GM23248 (cell line): ENCODE measurements at regions not wholly inside any gene's neighbourhood (a gene's known extent, or its start where the extent isn't known, plus 50 kb on each side); places are given as distances from the start of the nearest gene placed in this dataset.

Experiments used
- DNase-seq: peaks from one replicate; pipeline ENCODE4 v3.0.0-alpha.2; 2015
- H2AFZ ChIP-seq: fragments of 200-600 bp; sonication (generic); 2 replicates; pipeline ENCODE4 v1.6.1; 2016; ENCODE audit warnings: antibody characterized with exemption
- H3F3A ChIP-seq: fragments of 200-600 bp; sonication (generic); 2 replicates; pipeline ENCODE4 v1.6.1; 2016; ENCODE audit warnings: mild to moderate bottlenecking, antibody characterized with exemption, mixed run types; ENCODE audit not compliant: insufficient read depth
- H3K27ac ChIP-seq: fragments of 200-600 bp; sonication (generic); 2 replicates; pipeline ENCODE4 v1.5.1; 2016; ENCODE audit warnings: mild to moderate bottlenecking
- H3K27me3 ChIP-seq: fragments of 200-600 bp; sonication (generic); replicated peaks from 2 replicates; pipeline ENCODE4 v1.6.1; 2016; ENCODE audit warnings: mild to moderate bottlenecking; ENCODE audit not compliant: insufficient read depth
- H3K36me3 ChIP-seq: fragments of 200-600 bp; sonication (generic); 2 replicates; pipeline ENCODE4 v1.6.1; 2016; ENCODE audit warnings: low read depth, mild to moderate bottlenecking
- H3K4me1 ChIP-seq: fragments of 200-600 bp; sonication (generic); 2 replicates; pipeline ENCODE4 v1.6.1; 2016; ENCODE audit warnings: mild to moderate bottlenecking; ENCODE audit not compliant: insufficient read depth
- H3K4me2 ChIP-seq: fragments of 200-600 bp; sonication (generic); one replicate; pipeline ENCODE4 v1.6.1; 2016; ENCODE audit warnings: mild to moderate bottlenecking; ENCODE audit not compliant: unreplicated experiment
- H3K4me3 ChIP-seq: fragments of 200-600 bp; sonication (generic); 2 replicates; pipeline ENCODE4 v1.5.1; 2016; ENCODE audit warnings: mild to moderate bottlenecking
- H3K79me2 ChIP-seq: fragments of 200-600 bp; sonication (generic); 2 replicates; pipeline ENCODE4 v1.6.1; 2016; ENCODE audit warnings: mild to moderate bottlenecking; ENCODE audit not compliant: insufficient read depth
- H3K9ac ChIP-seq: fragments of 200-600 bp; sonication (generic); 2 replicates; pipeline ENCODE4 v1.6.1; 2016; ENCODE audit warnings: mild to moderate bottlenecking
- H3K9me2 ChIP-seq: fragments of 200-600 bp; sonication (generic); 2 replicates; pipeline ENCODE4 v1.6.1; 2016; ENCODE audit warnings: mixed run types, mild to moderate bottlenecking, moderate library complexity; ENCODE audit not compliant: insufficient read depth
- H3K9me3 ChIP-seq: fragments of 200-600 bp; sonication (generic); one replicate; pipeline ENCODE4 v1.6.1; 2017; ENCODE audit warnings: low read depth
- H4K20me1 ChIP-seq: fragments of 200-600 bp; sonication (generic); 2 replicates; pipeline ENCODE4 v1.6.0; 2016; ENCODE audit not compliant: insufficient read depth
- EZH2 ChIP-seq: fragments of 200-600 bp; sonication (generic); IDR thresholded peaks from 2 replicates; pipeline ENCODE4 v1.6.1; 2018; ENCODE audit warnings: antibody characterized with exemption, mild to moderate bottlenecking; ENCODE audit not compliant: insufficient read depth, poor library complexity, severe bottlenecking
- EZH2phosphoT487 ChIP-seq: fragments of 200-600 bp; sonication (generic); IDR thresholded peaks from 2 replicates; pipeline ENCODE4 v1.6.1; 2018; ENCODE audit warnings: antibody characterized with exemption, moderate library complexity, mild to moderate bottlenecking, low read depth; ENCODE audit not compliant: insufficient read depth
- WGBS, 2 experiments: methylation state at CpG; one replicate each; pipeline ENCODE4 v1.1.6; 2015 to 2017; ENCODE audit warnings: low lambda C conversion rate in 2 of 2, low coverage in 1 of 2; ENCODE audit errors: missing lambda C conversion rate in 2 of 2; 5-methylcytosine and 5-hydroxymethylcytosine counted together
- in situ Hi-C: fragments of 300-500 bp; cut with MboI; formaldehyde crosslinking; loops from 2 replicates; pipeline ENCODE4 v1.15.0; 2020

DNA sequence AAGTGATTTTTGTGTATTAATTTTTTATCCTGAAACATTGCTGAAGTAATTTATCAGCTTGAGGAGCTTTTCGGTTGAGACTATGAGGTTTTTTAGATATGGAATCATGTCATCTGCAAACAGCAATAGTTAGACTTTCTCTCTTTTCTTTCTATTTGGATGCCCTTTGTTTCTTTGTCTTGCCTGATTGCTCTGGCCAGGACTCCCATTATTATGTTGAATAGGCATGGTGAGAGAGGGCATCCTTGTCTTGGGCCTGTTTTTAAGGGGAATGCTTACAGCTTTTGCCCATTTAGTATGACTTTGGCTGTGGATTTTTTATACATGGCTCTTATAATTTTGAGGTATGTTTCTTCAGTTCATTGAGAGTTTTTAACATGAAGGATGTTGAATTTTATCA is 207.6 kb upstream of the DEFB112 start:
- H3K79me2 ChIP-seq: no peaks in the 10 kb centered on the region
- no peaks in the 10 kb centered on the region for H3K4me1 ChIP-seq
- TF ChIP-seq EZH2phosphoT487: no peak
- TF ChIP-seq EZH2: no peak
- no peaks in the 10 kb centered on the region for H3K9me3 ChIP-seq
- no peaks in the 10 kb centered on the region for H4K20me1 ChIP-seq
- no peak overlapping the region for H3K27ac ChIP-seq
- no peaks in the 10 kb centered on the region for H3F3A ChIP-seq
- H2AFZ ChIP-seq: no peak overlapping the region
- H3K4me2 ChIP-seq: no peak overlapping the region
- no peak overlapping the region for H3K9ac ChIP-seq
- in situ Hi-C loops: no loop called here
- H3K36me3 ChIP-seq: no peaks in the 10 kb centered on the region
- no peaks in the 10 kb centered on the region for H3K27me3 ChIP-seq
- H3K9me2 ChIP-seq: no peaks in the 10 kb centered on the region
- 24 to 26% methylated on average over 1 of the region's 1 CpG for WGBS, 2 experiments
- no peak overlapping the region for H3K4me3 ChIP-seq
- DNase-seq: no peak

DNA sequence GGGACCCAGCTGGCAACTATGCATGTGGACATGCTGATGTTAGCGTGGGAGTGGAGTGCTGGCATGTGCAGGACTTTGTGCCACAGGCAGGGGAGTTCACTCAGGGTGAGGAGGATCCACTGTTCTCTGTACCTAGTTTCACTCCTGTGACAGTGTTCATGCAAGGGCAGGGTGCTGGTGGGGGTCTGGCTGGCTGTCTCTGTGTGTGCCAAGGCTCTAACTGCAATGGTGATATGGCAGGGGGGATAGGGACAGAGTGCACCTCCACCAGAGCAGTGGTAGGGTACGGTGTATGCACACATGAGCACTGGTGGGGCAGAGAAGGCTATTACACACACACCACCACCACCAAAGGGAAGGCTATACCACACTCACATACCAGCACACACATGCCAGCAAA is 210.2 kb upstream of the DEFB112 start:
- WGBS, 2 experiments: 3 to 12% methylated on average over 2 of the region's 2 CpGs
- Histone ChIP-seq H3K9me3 (no peaks in the 10 kb centered on the region), H4K20me1 (no peaks in the 10 kb centered on the region), H3K79me2 (no peaks in the 10 kb centered on the region), H2AFZ (no peak overlapping the region), H3K4me3 (no peak overlapping the region), H3K36me3 (no peaks in the 10 kb centered on the region), H3K4me1 (no peaks in the 10 kb centered on the region), H3K9me2 (no peaks in the 10 kb centered on the region), H3K4me2 (no peak overlapping the region), H3K27me3 (no peaks in the 10 kb centered on the region), H3F3A (no peaks in the 10 kb centered on the region), H3K9ac (no peak overlapping the region), H3K27ac (no peak overlapping the region)
- TF ChIP-seq EZH2phosphoT487 (no peak), EZH2 (no peak)
- no peak for DNase-seq
- in situ Hi-C loops: no loop called here

DNA sequence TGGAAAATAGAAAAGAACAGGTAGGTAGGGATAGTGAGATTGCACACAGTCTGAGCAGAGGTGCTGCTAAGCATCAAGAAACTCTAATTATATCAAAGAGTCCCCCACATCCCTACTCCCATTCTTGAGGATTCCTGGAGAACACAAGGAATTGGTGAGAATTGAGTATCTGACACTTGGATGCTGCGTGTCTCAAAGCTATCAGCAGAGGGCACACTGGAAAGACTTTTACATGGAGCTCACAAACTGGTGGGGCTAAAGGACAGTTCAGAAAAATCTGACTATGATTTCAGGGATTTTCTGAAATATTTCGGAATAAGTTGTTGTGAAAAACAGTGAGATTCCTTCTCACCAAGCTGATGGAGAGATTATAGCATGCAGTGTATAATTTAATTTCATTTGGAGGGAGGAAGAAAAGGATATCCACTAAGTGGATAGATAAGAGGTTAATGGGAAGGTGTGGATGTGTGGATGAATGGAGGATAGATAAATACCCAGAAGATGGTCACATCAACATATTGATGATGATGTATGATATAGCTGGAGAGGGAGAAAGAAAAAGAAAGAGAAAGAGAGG is 215.4 kb upstream of the DEFB112 start:
- peak; percentile 1 for DNase-seq
- TF ChIP-seq EZH2phosphoT487 (no peak), EZH2 (no peak)
- no peaks in the 10 kb centered on the region for H3K36me3 ChIP-seq
- no peaks in the 10 kb centered on the region for H3K27me3 ChIP-seq
- H3K9ac ChIP-seq: no peak overlapping the region
- in situ Hi-C loops: no loop called here
- H4K20me1 ChIP-seq: no peaks in the 10 kb centered on the region
- no peak overlapping the region for H3K27ac ChIP-seq
- H3K4me1 ChIP-seq: no peaks in the 10 kb centered on the region
- no peak overlapping the region for H3K4me3 ChIP-seq
- H3K9me3 ChIP-seq: no peaks in the 10 kb centered on the region
- 3 to 6% methylated on average over 2 of the region's 2 CpGs for WGBS, 2 experiments
- no peaks in the 10 kb centered on the region for H3K79me2 ChIP-seq
- H3K9me2 ChIP-seq: no peaks in the 10 kb centered on the region; the same call in 1 of the 2 replicates
- H3K4me2 ChIP-seq: no peak overlapping the region
- H2AFZ ChIP-seq: no peak overlapping the region
- H3F3A ChIP-seq: no peaks in the 10 kb centered on the region

DNA sequence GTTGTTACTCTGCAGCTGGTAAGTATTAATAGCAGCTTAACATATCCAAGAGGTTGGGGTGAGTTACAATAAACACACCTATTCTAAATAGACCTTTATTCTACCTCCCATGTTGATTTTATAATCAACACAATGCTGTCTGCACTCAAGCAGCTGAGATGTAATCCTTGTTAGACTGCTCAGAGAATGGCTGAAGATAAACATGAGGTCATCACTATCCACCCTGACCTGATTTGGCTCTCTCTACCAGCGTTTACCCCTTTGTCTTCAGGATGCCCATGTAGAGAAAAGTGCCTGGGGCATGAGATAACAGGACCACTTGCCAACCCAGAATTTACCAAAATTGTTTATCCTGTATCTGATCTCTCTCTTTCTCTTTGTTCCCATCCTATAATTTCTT is 220.7 kb upstream of the DEFB112 start:
- Histone ChIP-seq H3K9ac (no peak overlapping the region), H3F3A (no peaks in the 10 kb centered on the region), H3K4me1 (no peaks in the 10 kb centered on the region), H3K4me3 (no peak overlapping the region), H3K4me2 (no peak overlapping the region), H3K36me3 (no peaks in the 10 kb centered on the region), H3K79me2 (no peaks in the 10 kb centered on the region), H3K27ac (no peak overlapping the region), H2AFZ (no peak overlapping the region), H3K9me2 (no peaks in the 10 kb centered on the region; the same call in 1 of the 2 replicates), H3K27me3 (no peaks in the 10 kb centered on the region), H4K20me1 (no peaks in the 10 kb centered on the region), H3K9me3 (no peaks in the 10 kb centered on the region)
- 4 to 6% methylated on average over 1 of the region's 1 CpG for WGBS, 2 experiments
- in situ Hi-C loops: no loop called here
- DNase-seq: no peak
- TF ChIP-seq EZH2phosphoT487: no peak
- TF ChIP-seq EZH2: no peak

DNA sequence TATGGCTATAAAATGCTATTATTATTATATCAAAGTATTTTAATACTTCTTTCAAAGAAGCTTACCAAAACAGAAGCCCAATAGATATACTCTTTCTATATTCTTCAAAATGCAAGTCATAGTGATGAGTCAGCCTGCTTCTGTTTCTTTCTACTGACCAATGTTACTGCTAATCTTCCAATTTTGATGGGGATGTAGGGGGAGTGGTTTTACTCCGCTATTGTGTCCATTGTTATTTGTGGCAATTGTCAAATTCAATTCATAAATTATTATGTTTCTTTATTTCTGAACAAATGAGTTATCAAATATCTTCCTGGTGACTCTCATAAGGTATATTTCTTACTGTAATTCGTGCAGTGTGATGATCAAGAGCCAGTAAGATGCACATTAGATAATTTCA is 221.5 kb upstream of the DEFB112 start:
- Histone ChIP-seq H3K9ac (no peak overlapping the region), H2AFZ (no peak overlapping the region), H3K9me3 (no peaks in the 10 kb centered on the region), H3K27ac (no peak overlapping the region), H3K36me3 (no peaks in the 10 kb centered on the region), H3K79me2 (no peaks in the 10 kb centered on the region), H4K20me1 (no peaks in the 10 kb centered on the region), H3K4me3 (no peak overlapping the region), H3K27me3 (no peaks in the 10 kb centered on the region), H3K9me2 (no peaks in the 10 kb centered on the region; the same call in 1 of the 2 replicates), H3K4me1 (no peaks in the 10 kb centered on the region), H3F3A (no peaks in the 10 kb centered on the region), H3K4me2 (no peak overlapping the region)
- TF ChIP-seq EZH2 (no peak), EZH2phosphoT487 (no peak)
- no peak for DNase-seq
- in situ Hi-C loops: no loop called here
- 24 to 27% methylated on average over 2 of the region's 2 CpGs for WGBS, 2 experiments
